Endothelial cell of umbilical vein (primary cell): ENCODE measurements at regions not wholly inside any gene's neighbourhood (a gene's known extent, or its start where the extent isn't known, plus 50 kb on each side); places are given as distances from the start of the nearest gene placed in this dataset.

Experiments used
- EZH2 ChIP-seq: IDR thresholded peaks from 2 replicates; pipeline ENCODE4 v1.6.1; 2012; ENCODE audit warnings: borderline replicate concordance, low read depth, mild to moderate bottlenecking, moderate library complexity, low read length, inconsistent platforms; ENCODE audit not compliant: severe bottlenecking
- FOS ChIP-seq: IDR thresholded peaks from 2 replicates; pipeline ENCODE4 v1.6.1; 2011; ENCODE audit warnings: mild to moderate bottlenecking, low read length, moderate library complexity, borderline replicate concordance; ENCODE audit not compliant: insufficient read depth
- GATA2 ChIP-seq: IDR thresholded peaks from 2 replicates; pipeline ENCODE4 v1.7.0; 2011; ENCODE audit warnings: low read depth, mild to moderate bottlenecking, moderate library complexity, mixed read lengths, low read length; ENCODE audit not compliant: insufficient read length, insufficient read depth
- MYC ChIP-seq: IDR thresholded peaks from one replicate; pipeline ENCODE4 v1.6.1; 2011; ENCODE audit warnings: mild to moderate bottlenecking, low read depth, low read length
- POLR2A ChIP-seq: IDR thresholded peaks from 2 replicates; pipeline ENCODE4 v1.6.1; 2012; ENCODE audit warnings: low read depth, mild to moderate bottlenecking, control low read depth, low read length
- POLR2AphosphoS5 ChIP-seq: IDR thresholded peaks from 2 replicates; pipeline ENCODE4 v1.6.1; 2012; ENCODE audit warnings: low read depth, mild to moderate bottlenecking, control low read depth, low read length, moderate library complexity; ENCODE audit not compliant: insufficient read depth
- TF ChIP-seq, protein P1 (sequence below), 2 donors: IDR thresholded peaks; 1 replicate in 1 of 2; 2 replicates in 1 of 2; pipeline ENCODE4 v1.5.1; 2011; ENCODE audit warnings: low read length in 2 of 2, mild to moderate bottlenecking in 2 of 2, moderate library complexity in 2 of 2, control low read depth in 1 of 2, inconsistent platforms in 1 of 2, low read depth in 1 of 2; ENCODE audit not compliant: insufficient read depth in 1 of 2; ENCODE audit errors: extremely low read depth in 1 of 2
- TF ChIP-seq, protein P2 (sequence below): IDR thresholded peaks from 2 replicates; pipeline ENCODE4 v1.6.1; 2011; ENCODE audit not compliant: insufficient read depth, insufficient read length

DNA sequence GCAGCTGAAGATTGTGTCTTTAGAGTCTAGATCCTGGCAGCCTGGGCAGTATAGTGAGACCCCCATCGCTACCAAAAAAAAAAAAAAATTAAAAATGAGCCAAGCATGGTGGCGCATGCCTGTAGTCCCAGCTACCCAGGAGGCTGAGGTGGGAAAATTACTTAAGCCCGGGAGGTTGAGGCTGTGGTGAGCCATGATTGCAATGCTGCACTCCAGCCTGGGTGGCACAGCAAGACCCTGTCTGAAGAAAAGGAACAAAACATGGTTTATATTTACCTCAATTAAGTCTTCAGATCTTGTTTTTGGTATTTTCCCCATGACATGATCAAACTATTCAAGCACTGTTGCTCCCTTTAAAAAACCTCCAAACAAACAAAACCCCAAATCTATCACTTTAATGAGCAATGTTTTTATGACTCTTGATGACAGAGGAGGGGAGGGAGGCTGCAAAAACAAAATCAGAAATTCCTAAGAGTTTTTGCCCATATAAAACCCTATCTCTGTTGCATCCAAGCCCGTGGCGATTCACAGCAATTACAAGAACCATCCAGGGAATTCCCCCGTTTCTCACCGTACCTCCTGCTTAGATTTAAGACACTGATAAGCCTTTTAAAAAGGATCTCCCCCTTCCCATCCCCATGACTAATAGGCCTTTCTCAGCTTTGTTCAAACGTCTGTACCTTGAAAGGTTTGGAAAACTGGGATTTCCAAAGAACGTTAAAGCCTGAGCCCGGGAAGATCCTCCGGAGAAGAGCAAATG, 259.9 kb downstream of the BMP7 start:
- TF ChIP-seq, protein P1, sequence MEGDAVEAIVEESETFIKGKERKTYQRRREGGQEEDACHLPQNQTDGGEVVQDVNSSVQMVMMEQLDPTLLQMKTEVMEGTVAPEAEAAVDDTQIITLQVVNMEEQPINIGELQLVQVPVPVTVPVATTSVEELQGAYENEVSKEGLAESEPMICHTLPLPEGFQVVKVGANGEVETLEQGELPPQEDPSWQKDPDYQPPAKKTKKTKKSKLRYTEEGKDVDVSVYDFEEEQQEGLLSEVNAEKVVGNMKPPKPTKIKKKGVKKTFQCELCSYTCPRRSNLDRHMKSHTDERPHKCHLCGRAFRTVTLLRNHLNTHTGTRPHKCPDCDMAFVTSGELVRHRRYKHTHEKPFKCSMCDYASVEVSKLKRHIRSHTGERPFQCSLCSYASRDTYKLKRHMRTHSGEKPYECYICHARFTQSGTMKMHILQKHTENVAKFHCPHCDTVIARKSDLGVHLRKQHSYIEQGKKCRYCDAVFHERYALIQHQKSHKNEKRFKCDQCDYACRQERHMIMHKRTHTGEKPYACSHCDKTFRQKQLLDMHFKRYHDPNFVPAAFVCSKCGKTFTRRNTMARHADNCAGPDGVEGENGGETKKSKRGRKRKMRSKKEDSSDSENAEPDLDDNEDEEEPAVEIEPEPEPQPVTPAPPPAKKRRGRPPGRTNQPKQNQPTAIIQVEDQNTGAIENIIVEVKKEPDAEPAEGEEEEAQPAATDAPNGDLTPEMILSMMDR (IDR thresholded peaks at IDR 0.05; ENCODE audit: extremely low read depth in 1 of 2, insufficient read depth in 1 of 2, low read depth in 1 of 2, low read length in 2 of 2), result no peak
- TF ChIP-seq POLR2A (no peak), EZH2 (no peak), MYC (no peak), POLR2AphosphoS5 (no peak), GATA2 (no peak), FOS (no peak)
- TF ChIP-seq, protein P2, sequence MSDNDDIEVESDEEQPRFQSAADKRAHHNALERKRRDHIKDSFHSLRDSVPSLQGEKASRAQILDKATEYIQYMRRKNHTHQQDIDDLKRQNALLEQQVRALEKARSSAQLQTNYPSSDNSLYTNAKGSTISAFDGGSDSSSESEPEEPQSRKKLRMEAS, result no peak
